Psoas muscle (tissue), 7 donors: ENCODE measurements at regions not wholly inside any gene's neighbourhood (a gene's known extent, or its start where the extent isn't known, plus 50 kb on each side); places are given as distances from the start of the nearest gene placed in this dataset.

Experiments
- ATAC-seq, 4 donors: fragments of 200-7000 bp; cut with Tn5 transposase; one replicate each; pipeline ENCODE4 v1.9.1; 2020; ENCODE audit warnings: moderate library complexity in 3 of 4, mild to moderate bottlenecking in 2 of 4
- DNase-seq, 2 donors: peaks; one replicate each; pipeline ENCODE4 v3.0.0-alpha.2; 2020
- H3K27ac ChIP-seq: fragments of 200-600 bp; one replicate; pipeline ENCODE4 v1.8.0; 2022
- H3K27me3 ChIP-seq, 3 donors: fragments of 200-600 bp in 1 of 3; one replicate each; pipeline versions ENCODE4 v1.6.1 to v1.8.0; 2013 to 2022; ENCODE audit warnings: low read length in 2 of 3, mild to moderate bottlenecking in 2 of 3, moderate library complexity in 1 of 3; ENCODE audit not compliant: insufficient read depth in 3 of 3
- H3K36me3 ChIP-seq, 2 donors: fragments of 200-600 bp in 1 of 2; one replicate each; pipeline versions ENCODE4 v1.6.1 to v1.8.0; 2013 to 2022; ENCODE audit warnings: low read depth in 1 of 2, mild to moderate bottlenecking in 1 of 2, moderate library complexity in 1 of 2; ENCODE audit not compliant: insufficient read depth in 1 of 2
- H3K4me1 ChIP-seq: fragments of 200-600 bp; one replicate; pipeline ENCODE4 v1.8.0; 2022
- H3K4me3 ChIP-seq: fragments of 200-600 bp; one replicate; pipeline ENCODE4 v1.8.0; 2022; ENCODE audit warnings: mild to moderate bottlenecking
- H3K9me3 ChIP-seq: fragments of 200-600 bp; one replicate; pipeline ENCODE4 v1.8.0; 2022
- CTCF ChIP-seq: fragments of 200-600 bp; IDR thresholded peaks from one replicate; pipeline ENCODE4 v1.8.0; 2022; ENCODE audit warnings: antibody characterized with exemption
- WGBS, 3 donors: extraction: QIAGEN DNeasy Blood & Tissue Kit; methylation state at CpG; one replicate each; pipeline versions ENCODE4 v1.1.6 to v1.1.7; 2013; 5-methylcytosine and 5-hydroxymethylcytosine counted together
- intact Hi-C, 2 donors: fragments of 100-400 bp; cut with DNase I; formaldehyde crosslinking; loops; one replicate each; pipeline versions ENCODE4 v1.11.0 to v1.14.2; 2022
- donor health status: healthy with polysubstance abuse.
- donor health status: DM: no; HTN: no; CAD: no; lungs with moderate emphysema.
- donor health status: Bipolar disorder and iron deficiency.
- donor health status: healthy.
- donor health status: DM: yes; HTN: yes; CAD: no.
- donor health status: DM: no; HTN: no; CAD: no.
- donor health status: DM: yes; HTN: yes; CAD: no.

- DNase-seq (no peak), ATAC-seq (no peak)
- TF ChIP-seq CTCF: no peak
- H3K4me1 ChIP-seq: no peaks in the 10 kb centered on the region
- intact Hi-C loops: no loop called here
- H3K27me3 ChIP-seq: no peaks in the 10 kb centered on the region
- no peaks in the 10 kb centered on the region for H3K9me3 ChIP-seq
- 60 to 66% (median 61%) methylated on average over 5 of the region's 5 CpGs for WGBS, 3 donors
- H3K27ac ChIP-seq: no peak overlapping the region
- H3K4me3 ChIP-seq: no peak overlapping the region
- H3K36me3 ChIP-seq: no peaks in the 10 kb centered on the region
Measured at GRCh38 chr18:60755134-60755533, 382.6 kb upstream of the MC4R start.

GRCh38 chr18:60775978-60776377 is 403.4 kb upstream of the MC4R start:
- H3K4me1 ChIP-seq: no peaks in the 10 kb centered on the region
- H3K36me3 ChIP-seq: no peaks in the 10 kb centered on the region
- TF ChIP-seq CTCF: no peak
- H3K27me3 ChIP-seq: no peaks in the 10 kb centered on the region
- no peaks in the 10 kb centered on the region for H3K9me3 ChIP-seq
- DNase-seq (no peak), ATAC-seq (no peak)
- intact Hi-C loops: no loop called here
- H3K27ac ChIP-seq: no peak overlapping the region
- WGBS, 3 donors: 93 to 96% (median 95%) methylated on average over 1 of the region's 1 CpG
- no peak overlapping the region for H3K4me3 ChIP-seq

GRCh38 chr18:60784161-60784560 is 411.6 kb upstream of the MC4R start:
- Histone ChIP-seq H3K4me1 (no peaks in the 10 kb centered on the region), H3K9me3 (no peaks in the 10 kb centered on the region), H3K27ac (no peak overlapping the region), H3K27me3 (no peaks in the 10 kb centered on the region), H3K4me3 (no peak overlapping the region), H3K36me3 (no peaks in the 10 kb centered on the region)
- intact Hi-C loops: no loop called here
- DNase-seq (no peak), ATAC-seq (no peak)
- WGBS, 3 donors: 60 to 66% (median 63%) methylated on average over 1 of the region's 1 CpG
- no peak for TF ChIP-seq CTCF

- Histone ChIP-seq H3K9me3 (no peaks in the 10 kb centered on the region), H3K27ac (no peak overlapping the region), H3K4me3 (no peak overlapping the region), H3K27me3 (no peaks in the 10 kb centered on the region), H3K36me3 (no peaks in the 10 kb centered on the region), H3K4me1 (no peaks in the 10 kb centered on the region)
- ATAC-seq: no peak
- no peak for DNase-seq
- WGBS, 3 donors: 80 to 82% (median 80%) methylated on average over 5 of the region's 5 CpGs
- TF ChIP-seq CTCF: no peak
- intact Hi-C loops: no loop called here
Measured at GRCh38 chr18:60794802-60795201, 422.2 kb upstream of the MC4R start.

- H3K36me3 ChIP-seq: no peaks in the 10 kb centered on the region
- WGBS, 3 donors: 49 to 56% (median 53%) methylated on average over 3 of the region's 3 CpGs
- no peak overlapping the region for H3K27ac ChIP-seq
- intact Hi-C loops: no loop called here
- H3K27me3 ChIP-seq: no peaks in the 10 kb centered on the region
- ATAC-seq: no peak
- H3K4me3 ChIP-seq: no peak overlapping the region
- H3K4me1 ChIP-seq: no peaks in the 10 kb centered on the region
- TF ChIP-seq CTCF: no peak
- H3K9me3 ChIP-seq: no peaks in the 10 kb centered on the region
- DNase-seq: no peak
Measured at GRCh38 chr18:60804415-60804814, 431.8 kb upstream of the MC4R start.
